HG02938 (cell line): ENCODE measurements at regions not wholly inside any gene's neighbourhood (a gene's known extent, or its start where the extent isn't known, plus 50 kb on each side); places are given as distances from the start of the nearest gene placed in this dataset.

Experiments
- ATAC-seq: cut with Tn5 transposase; IDR thresholded peaks from one replicate; pipeline ENCODE4 v1.9.1; 2021; ENCODE audit warnings: mild to moderate bottlenecking, moderate library complexity; ENCODE audit not compliant: unreplicated experiment

DNA sequence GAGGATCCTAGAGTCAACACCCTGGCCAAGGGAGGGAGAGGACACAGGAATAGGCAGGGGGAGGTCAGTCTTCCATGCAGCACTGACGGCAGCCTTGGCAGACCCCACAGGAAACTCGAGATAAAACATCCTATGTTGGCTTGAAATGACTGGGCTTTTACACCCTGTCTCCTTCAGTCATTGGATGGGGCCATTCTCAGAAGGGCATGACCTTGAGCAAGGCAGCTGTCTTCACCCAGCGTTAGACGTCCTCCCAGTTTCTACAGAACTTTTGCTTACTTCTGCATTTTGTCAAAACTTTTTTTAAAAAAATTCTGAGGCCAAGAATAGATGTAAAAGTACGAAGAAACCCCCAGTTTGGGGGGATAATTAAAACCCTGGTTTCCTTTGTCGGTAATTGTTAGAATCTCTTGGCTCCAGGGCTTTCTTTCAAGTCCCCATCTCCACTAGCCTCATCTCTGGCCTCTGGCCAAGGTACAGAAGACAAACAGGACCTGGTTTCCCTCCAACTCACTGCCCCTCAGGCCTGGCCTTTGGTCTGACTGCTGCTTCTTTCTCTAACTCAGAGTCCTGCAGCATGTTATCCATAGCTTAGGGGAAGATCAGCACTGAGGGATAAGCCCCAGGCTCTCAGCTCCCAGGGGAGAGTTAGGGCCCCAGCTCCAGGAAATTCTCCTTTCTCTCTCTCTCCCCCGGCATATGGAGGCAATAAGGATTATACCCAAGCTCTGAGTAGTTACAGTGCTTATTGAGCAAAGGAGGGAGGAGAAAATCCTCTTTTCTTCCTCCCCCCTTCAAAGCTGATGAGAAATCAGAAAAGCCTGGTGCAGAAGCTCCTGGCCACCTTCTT is 51.6 kb upstream of the KCND3 start:
- ATAC-seq, result no peak

DNA sequence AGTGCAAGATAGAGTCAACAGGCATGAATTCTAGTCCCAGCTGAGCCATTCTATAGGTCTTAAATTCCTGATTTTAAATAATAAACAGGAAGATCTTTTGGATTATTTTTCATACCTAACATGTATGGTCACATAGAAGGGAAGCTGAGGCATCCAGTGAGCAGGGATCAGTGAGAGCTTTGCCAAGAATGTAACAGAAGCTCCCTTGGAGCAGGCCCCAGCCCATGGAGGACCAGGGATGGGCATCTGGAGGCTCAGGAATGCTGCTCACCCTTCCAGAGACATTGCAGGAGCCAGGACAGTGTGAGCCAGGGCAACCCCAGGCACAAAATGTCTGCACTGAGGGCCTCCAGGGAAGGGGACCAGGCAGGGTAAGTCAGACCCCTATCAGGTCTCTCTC is 54.4 kb upstream of the KCND3 start:
- no peak for ATAC-seq

DNA sequence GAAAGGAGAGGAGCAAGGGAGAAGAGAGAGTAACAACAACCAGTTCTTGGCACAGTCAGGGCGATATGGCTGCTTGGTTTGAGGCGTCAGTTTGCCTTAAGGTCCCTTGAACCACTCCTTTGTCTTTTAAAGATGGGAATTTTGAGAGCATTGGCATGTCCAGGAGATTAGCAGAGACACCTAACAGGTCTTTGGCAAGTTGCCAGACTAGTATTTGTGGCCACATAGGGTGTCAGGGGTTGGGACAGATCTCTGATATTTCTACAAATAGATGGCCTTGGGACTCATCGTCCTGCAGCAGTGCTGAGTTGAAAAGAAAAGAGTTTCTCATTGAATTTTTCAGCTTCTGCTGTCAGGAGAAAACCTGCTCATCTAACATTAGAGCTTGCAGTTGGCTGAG is 55.3 kb upstream of the KCND3 start:
- ATAC-seq, result no peak

DNA sequence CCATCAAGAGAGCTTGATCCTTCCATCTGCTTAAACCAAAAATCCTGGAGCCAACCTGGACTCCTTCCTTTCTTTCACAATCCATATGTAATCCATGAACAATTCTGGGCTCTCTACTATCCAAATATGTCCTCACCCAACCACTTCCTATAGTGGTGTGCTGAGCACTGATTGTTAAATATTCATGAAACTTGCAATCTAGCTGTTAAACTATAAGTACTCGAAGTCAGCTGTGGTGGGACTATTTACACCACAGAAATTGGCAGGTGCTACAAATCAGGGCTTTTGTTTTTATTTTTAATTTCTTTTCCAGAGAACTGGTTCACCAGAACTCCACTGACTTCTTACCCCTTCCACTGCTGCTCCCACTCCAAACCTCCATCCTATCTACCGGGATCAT is 57.2 kb upstream of the KCND3 start:
- ATAC-seq, result no peak

DNA sequence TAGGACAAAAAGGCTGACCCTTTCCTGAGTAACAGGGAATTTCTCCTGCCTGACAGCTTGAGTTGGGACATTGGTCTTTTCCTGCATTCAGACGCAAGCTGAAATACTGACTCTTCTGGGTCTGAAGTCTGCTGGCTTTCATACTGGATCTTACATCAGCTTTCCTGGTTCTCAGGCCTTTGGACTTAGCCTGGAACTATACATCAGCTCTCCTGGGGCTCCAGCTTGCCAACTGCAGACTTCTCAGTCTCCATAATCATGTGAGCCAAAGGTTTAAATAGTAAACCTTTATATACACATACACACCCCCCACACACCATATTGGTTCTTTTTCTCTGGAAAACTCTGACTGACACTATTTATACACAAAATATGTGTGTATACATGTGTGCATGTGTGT is 59.0 kb upstream of the KCND3 start:
- no peak for ATAC-seq

DNA sequence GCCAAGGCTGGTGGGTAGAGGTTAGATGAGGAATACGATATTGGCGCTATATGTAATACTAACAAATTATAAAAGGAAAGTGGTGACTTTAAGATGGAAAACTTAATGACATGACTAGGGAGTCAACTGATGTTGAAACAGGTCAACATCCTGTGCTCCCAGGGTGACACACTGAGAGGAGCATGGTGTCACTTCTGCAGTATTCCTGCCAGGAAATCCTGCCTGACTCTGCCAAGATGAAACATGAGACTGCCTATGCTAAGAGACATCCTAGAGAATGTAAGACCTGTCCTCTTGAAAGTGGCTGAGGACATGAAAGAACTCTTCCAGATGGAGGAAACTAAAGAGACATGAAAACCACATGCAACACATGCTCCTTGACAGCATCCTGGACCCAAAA is 65.0 kb upstream of the KCND3 start:
- no peak for ATAC-seq

DNA sequence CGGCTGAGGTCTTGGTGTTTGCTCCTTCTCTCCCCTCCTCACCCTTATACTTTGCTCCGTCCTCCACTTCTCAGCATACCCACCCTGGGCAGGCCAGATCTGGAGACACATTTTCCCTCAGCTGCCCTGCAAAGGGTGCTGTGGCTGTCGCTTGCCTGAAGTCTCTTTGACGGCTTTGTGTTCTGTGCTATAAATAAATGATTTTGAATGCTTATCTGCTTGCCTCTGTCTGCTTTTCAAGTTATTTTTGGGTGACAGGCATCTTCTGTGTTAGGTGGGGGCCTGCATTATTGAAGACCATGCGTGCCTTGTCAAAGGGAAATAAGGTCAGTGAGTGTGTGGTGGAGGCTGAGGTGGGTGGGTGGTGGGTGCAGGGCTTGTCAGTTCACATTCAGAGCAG is 66.9 kb upstream of the KCND3 start:
- no peak for ATAC-seq

DNA sequence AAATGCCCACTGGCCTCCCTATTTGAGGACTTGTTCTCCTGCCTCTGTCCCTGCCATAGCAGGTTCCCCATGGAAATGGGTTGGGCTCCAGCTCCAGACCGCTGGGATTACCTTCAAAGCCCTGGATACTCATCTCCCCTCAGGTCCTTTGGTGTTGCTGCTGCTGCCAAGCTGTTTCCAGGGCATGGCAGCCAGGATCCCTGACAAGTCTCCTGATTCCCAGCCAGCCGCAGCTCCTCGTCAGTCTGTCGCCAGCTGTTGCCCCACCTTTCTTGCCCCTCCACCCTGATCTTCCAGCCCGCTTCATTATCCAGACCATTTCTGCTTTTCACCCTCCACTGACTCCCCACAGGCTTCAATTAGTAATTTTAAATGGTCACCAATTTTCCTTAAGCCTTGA is 68.3 kb upstream of the KCND3 start:
- ATAC-seq, result no peak

DNA sequence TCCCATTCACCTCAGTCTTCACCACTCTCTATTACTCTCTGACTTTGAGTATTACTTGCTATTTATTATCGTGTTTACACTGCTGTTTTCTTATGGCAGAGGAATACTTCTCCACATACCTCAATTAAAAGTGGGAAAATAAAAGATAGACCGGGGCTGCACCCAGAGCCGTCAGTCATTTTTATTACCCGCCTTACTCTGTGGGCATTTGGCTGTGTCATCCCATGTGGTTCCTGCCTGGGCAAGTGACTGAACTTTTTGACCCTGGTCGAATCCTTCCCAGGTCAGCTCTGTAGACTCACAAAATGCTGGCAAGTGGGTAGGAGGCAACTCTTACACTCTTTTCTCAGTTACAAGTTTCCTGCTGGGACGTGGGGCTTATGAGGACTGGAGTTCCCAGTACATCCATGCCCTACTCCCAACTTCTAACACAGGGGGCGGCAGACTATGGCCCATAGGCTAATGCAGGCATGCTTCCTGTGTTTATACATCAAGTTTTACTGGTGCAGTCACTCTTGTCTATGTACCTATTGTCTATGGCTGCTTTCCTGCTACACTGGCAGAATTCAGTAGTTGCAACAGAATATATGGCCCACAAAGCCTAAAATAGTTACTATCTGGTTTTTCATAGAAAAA is 69.5 kb upstream of the KCND3 start:
- no peak for ATAC-seq

DNA sequence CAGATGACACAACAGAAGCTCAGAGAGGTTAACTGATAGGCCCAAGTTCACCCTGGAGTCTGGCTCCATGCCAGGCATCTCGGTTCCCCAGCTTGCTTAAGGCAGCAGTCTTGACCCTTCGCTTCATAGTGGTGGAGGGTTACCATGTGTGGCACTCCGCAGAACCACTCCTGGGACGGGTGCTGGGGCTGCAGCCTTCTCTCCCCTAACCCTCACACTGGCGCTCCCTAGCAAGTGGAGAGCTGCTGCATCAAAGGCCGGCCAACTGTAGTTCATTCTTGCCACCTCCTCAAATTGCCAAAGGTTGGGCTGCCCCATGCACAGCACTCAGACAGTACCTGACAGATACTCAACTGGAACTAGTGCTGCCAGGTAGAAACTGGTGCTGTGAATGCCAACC is 70.2 kb upstream of the KCND3 start:
- no peak for ATAC-seq

DNA sequence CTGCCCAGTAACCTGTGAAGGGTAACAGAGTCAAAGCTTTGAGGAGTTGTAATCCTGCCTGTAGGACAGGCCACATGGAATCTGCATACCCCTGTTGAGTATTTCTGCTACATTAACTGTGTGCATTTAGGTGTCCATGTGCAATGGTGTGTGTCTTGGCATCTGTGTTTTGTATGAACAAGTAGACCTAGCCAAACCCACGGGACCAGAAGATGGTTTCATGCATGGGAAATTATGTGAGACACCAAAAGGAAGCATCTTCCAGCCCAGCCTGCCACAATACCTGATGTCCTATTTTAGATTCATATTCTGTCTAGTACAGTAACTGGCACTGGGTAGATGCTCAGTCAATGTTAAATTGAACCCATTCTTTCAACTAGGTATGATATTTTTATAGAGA is 70.8 kb upstream of the KCND3 start:
- no peak for ATAC-seq

DNA sequence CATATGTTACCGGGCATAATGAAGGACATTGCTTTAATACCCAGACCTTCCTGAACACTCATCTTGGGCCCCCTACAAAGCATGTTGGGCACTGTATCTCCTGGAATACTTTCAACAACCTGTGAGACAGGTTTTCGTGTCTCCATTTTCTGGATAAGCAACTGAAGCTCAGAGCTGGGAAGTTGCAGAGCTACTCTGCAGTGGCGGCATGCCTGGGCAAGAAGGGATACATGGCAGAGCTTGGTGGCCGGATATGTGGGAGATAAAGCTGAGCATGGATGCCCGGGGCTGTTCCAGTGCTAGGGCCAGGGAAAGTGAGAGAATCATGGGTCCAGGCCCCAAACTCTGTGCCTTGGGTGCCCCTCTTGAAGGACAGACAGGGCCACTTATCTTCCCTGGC is 71.6 kb upstream of the KCND3 start:
- no peak for ATAC-seq

DNA sequence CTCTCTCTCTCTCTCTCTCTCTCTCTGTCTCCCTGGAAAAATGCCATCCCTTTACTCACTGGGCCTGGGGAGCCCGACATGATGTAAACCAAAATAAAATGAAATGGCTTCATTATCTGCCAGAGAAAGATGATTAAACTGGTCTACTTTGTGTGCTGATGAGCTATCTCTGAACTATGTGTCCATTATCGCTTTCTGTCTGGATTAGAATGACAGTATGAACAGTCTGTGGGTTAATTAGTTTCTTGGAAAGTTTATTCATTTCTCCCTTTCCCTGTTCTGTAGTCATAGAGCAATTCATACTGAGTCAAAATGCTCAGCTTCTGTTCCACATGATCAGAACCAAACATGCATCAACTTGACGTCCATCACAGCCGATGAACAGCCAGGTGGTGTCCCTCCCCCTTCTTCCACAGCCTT is 72.4 kb upstream of the KCND3 start:
- no peak for ATAC-seq

DNA sequence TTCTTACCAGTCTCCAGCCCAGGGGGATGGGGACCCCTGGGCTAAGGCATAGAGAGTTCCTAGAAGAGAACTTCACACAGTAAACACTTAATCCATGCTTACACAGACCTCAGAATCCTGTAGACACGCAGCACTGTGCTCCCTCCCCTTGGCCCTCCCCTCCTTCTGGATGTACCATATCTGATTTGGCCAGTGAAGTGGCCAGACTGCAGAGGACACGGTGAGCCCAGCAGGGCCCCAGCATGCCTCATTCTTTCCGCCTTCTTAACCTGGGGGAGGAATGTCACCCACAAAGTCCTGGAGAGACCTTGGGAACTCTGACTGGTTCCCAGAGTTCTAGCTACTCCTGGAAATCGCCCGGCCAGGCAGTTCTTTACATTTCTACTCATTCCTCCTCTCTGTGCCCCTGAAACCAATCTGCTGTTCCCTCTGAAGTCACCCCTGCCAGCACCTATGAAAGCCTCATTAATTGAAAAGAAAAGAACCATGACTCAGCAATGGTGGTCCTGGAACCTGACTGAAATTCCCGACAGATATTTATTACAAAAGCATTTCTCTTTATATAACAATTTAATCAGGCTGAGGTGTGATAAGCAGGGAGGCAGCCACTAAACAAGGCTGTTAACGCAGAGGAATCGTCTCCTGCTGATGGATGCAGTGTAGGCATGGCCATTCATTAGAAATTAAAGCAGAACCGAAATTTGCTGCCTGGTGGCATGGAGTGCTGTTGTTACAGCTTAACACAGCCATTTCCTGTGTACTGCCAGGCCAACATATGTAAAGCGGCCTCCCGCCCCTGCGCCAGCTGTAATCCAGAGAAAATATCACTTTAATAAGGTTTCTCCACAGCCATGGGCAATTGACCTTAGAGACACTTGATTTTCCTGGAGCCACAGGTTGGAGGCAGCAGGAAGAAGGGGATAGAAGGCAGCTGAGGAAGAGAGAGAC is 74.6 kb upstream of the KCND3 start:
- ATAC-seq, result no peak

DNA sequence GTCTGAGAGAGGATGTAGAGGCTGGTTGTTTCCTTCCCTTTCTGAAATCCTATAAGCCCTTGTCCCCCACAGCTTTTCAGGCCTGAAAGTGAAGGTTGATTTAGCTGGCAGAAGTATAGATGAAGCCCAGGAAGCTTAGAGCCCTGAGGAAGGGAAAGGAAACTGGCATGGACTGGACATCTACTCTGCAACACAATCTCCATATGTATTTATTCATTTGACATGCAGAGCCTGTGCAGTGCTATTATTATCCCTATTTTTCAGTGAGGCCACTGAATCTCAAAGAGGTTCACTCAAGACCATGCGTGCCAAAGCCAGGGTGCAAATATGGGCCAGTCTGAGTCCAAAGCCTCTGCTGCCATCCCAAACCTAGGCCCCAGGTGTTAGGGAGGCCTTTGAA is 78.5 kb upstream of the KCND3 start:
- no peak for ATAC-seq

DNA sequence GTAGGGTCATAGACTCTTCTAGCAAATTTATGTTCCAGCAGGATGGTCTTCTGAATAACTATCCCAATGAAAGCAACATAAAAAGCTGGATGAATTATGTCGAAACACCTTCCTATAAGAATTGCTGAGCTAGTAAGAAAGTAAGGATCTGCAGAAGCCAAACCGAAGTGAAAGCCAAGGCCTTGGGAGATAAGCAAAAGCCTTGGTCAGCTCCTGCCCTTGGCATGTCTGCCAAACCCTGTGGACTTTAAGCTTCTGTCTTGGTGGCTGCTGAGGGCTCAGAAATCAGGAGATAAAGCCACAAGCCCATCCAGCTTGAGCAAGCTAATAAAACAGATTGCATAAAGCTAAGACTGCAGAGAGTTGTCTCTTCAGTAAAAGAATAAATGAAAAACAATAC is 81.2 kb upstream of the KCND3 start:
- ATAC-seq, result no peak

DNA sequence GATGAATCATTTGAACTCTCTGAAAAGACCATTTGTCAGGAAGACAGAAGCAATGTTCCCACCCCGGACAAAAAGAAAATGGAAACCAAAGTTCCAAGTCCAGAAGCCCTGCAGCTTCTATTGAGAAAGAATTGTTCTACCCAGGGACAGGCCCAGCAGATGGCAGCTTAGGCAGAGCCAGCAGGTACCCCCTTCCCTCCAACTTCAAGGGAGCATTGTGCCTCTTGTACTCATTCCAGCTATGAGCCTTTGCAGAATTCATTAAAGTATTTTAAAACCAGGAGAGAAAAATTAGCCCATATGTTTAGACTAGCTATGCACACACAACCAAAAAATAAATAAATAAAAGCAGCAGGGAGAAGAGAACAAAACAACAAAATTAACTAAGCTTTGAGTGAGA is 85.2 kb upstream of the KCND3 start:
- no peak for ATAC-seq

DNA sequence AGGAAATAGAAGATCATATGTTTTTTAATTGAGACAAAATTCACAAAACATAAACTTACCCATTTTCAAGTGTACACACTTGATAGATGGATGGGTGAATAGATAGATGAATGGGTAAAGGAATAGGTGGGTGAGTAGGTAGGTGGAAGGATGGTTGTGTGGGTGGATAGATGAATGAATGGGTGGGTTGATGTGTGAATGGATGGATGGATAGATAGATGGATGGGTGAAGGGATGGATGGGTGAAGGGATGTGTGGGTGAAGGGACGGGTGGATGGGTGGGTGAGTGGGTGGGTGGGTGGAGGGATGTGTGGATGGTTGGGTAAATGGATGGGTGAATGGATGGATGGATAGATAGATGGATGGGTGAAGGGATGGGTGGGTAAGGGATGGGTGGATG is 86.1 kb upstream of the KCND3 start:
- no peak for ATAC-seq

DNA sequence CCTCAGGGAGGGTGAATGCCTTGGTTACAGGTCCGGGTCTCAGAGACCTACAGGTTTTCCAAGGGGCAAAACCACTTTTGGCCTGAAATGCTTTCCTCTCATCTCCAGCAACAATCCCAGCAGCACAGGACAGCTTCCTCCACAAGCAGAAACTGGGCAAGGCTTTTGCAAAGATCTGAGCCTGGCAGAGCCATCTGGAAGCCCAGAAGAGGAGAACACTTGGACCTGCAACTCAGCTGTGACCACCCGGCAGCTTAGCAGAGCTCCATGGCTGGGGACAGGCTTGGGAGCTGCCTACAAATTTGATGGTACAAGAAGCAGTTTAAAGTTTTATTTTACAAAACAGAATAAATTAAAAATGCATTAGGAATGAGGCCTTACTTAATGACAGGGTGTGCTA is 90.0 kb upstream of the KCND3 start:
- no peak for ATAC-seq

DNA sequence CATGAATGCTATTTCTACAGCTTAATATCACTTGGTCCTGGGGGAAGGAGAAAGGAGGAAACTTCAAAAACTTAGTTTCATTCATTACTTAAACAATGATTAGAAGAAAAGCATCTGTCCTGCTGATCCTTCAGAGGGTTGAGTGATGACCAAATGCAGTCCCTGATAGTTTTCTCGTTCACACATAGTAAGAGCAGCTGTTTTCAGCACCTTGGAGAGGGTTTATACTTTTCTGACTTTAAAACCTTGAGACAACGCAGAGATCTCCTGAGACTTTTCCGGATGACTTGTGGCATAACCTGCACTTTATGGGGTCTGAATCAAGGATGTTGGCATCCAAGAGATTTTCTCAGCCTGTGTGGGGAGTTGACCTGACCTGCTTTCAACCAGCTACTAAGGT is 94.0 kb upstream of the KCND3 start:
- no peak for ATAC-seq

DNA sequence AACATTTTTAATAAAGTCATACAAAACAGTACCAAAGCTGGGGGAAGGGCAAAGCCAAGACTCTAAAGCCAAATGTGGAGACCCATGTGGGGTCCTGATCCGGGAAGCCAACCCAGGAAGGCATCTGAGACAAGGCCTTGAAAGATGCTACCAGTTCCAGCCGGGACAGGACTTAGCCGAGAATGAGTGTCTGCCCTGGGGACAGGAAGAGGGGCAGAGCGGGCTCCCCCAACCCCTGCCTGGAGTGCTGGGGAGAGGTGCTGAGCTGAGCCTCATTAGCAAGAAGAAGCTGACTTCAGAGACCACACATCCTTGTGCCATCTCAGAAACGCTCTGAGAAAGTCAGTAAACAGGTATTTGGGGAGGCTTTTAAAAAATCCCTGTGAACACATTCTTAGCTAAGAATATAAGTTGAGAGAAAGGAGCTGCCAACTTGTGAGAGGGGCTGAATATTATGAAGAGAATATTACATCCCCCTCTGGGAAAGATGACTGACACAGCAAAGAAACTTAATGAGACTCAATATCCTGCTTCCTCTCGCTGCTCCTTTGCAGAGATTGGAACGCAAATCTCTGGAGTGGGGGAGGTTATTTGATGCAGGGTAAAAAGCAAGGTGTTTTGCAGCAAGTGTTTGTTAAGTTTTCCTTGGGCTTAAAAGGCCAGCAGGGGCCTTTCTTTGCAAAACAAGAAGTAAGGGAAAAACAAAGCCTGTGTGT is 103.3 kb upstream of the KCND3 start:
- ATAC-seq, result no peak
